ENCODE measurements at regions not wholly inside any gene's neighbourhood (a gene's known extent, or its start where the extent isn't known, plus 50 kb on each side); places are given as distances from the start of the nearest gene placed in this dataset.

- TF ChIP-seq, protein P1, sequence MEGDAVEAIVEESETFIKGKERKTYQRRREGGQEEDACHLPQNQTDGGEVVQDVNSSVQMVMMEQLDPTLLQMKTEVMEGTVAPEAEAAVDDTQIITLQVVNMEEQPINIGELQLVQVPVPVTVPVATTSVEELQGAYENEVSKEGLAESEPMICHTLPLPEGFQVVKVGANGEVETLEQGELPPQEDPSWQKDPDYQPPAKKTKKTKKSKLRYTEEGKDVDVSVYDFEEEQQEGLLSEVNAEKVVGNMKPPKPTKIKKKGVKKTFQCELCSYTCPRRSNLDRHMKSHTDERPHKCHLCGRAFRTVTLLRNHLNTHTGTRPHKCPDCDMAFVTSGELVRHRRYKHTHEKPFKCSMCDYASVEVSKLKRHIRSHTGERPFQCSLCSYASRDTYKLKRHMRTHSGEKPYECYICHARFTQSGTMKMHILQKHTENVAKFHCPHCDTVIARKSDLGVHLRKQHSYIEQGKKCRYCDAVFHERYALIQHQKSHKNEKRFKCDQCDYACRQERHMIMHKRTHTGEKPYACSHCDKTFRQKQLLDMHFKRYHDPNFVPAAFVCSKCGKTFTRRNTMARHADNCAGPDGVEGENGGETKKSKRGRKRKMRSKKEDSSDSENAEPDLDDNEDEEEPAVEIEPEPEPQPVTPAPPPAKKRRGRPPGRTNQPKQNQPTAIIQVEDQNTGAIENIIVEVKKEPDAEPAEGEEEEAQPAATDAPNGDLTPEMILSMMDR (conservative IDR thresholded peaks at IDR 0.05 in 1 of 2, IDR thresholded peaks at IDR 0.05 in 1 of 2; ENCODE audit: low read depth in 1 of 2, low read length in 2 of 2) = no peak
- no peak for TF ChIP-seq EZH2 (IDR thresholded peaks at IDR 0.05; ENCODE audit: low read length, missing control alignments)
Observed at GRCh38 chr18:43855376-43855775, 578.1 kb upstream of the SYT4 start.
